H9 (cell line): ENCODE measurements at regions not wholly inside any gene's neighbourhood (a gene's known extent, or its start where the extent isn't known, plus 50 kb on each side); places are given as distances from the start of the nearest gene placed in this dataset.

Experiments
- DNase-seq: peaks from one replicate; pipeline ENCODE4 v3.0.0-alpha.2; 2017
- H2AFZ ChIP-seq: one replicate; pipeline ENCODE4 v1.6.1; 2013; ENCODE audit warnings: mild to moderate bottlenecking, low read length, control low read depth, moderate library complexity
- H2AK5ac ChIP-seq: 2 replicates; pipeline ENCODE4 v1.6.1; 2013; ENCODE audit warnings: low read length, control low read depth, mixed read lengths; ENCODE audit not compliant: insufficient read length
- H2BK120ac ChIP-seq: one replicate; pipeline ENCODE4 v1.6.1; 2013; ENCODE audit warnings: low read depth, mild to moderate bottlenecking, low read length, control low read depth, inconsistent platforms; ENCODE audit not compliant: poor library complexity, severe bottlenecking
- H2BK12ac ChIP-seq: 2 replicates; pipeline ENCODE4 v1.6.1; 2013; ENCODE audit warnings: low read length, control low read depth, mixed read lengths, low read depth; ENCODE audit not compliant: insufficient read length
- H2BK15ac ChIP-seq: 2 replicates; pipeline ENCODE4 v1.6.1; 2013; ENCODE audit warnings: low read depth, low read length, control low read depth
- H2BK20ac ChIP-seq: one replicate; pipeline ENCODE4 v1.6.1; 2013; ENCODE audit warnings: low read depth, mild to moderate bottlenecking, low read length, control low read depth, inconsistent platforms; ENCODE audit not compliant: poor library complexity, severe bottlenecking
- H2BK5ac ChIP-seq: 2 replicates; pipeline ENCODE4 v1.6.1; 2013; ENCODE audit warnings: low read length, control low read depth, mixed read lengths; ENCODE audit not compliant: insufficient read length
- H3K14ac ChIP-seq: 2 replicates; pipeline ENCODE4 v1.6.1; 2013; ENCODE audit warnings: low read length, control low read depth; ENCODE audit not compliant: insufficient read depth
- H3K18ac ChIP-seq: 2 replicates; pipeline ENCODE4 v1.6.1; 2013; ENCODE audit warnings: low read depth, mild to moderate bottlenecking, mixed read lengths, low read length, control low read depth; ENCODE audit not compliant: insufficient read length
- H3K23ac ChIP-seq: 2 replicates; pipeline ENCODE4 v1.6.1; 2013; ENCODE audit warnings: low read length, control low read depth, mixed read lengths, low read depth; ENCODE audit not compliant: insufficient read length
- H3K23me2 ChIP-seq: 2 replicates; pipeline ENCODE4 v1.6.1; 2013; ENCODE audit warnings: low read depth, mild to moderate bottlenecking, mixed read lengths, low read length, control low read depth; ENCODE audit not compliant: insufficient read length, poor library complexity, severe bottlenecking
- H3K27ac ChIP-seq: 2 replicates; pipeline ENCODE4 v1.5.1; 2013; ENCODE audit warnings: low read length, control low read depth, mixed read lengths, low read depth; ENCODE audit not compliant: insufficient read length
- H3K27me3 ChIP-seq: 2 replicates; pipeline ENCODE4 v1.6.1; 2013; ENCODE audit warnings: low read length, control low read depth, inconsistent platforms; ENCODE audit not compliant: insufficient read depth
- H3K4ac ChIP-seq: 2 replicates; pipeline ENCODE4 v1.6.1; 2013; ENCODE audit warnings: low read depth, mild to moderate bottlenecking, control low read depth, inconsistent platforms, low read length, moderate library complexity
- H3K4me1 ChIP-seq: 2 replicates; pipeline ENCODE4 v1.6.1; 2013; ENCODE audit warnings: low read length, control low read depth, inconsistent platforms; ENCODE audit not compliant: insufficient read depth
- H3K4me2 ChIP-seq: 2 replicates; pipeline ENCODE4 v1.6.1; 2013; ENCODE audit warnings: low read length, control low read depth, mixed read lengths; ENCODE audit not compliant: insufficient read length, insufficient read depth
- H3K56ac ChIP-seq: 2 replicates; pipeline ENCODE4 v1.6.1; 2013; ENCODE audit warnings: low read depth, mild to moderate bottlenecking, mixed read lengths, low read length, control low read depth; ENCODE audit not compliant: insufficient read length
- H3K79me1 ChIP-seq: 2 replicates; pipeline ENCODE4 v1.6.1; 2013; ENCODE audit warnings: low read depth, mild to moderate bottlenecking, moderate library complexity, low read length, control low read depth, inconsistent platforms; ENCODE audit not compliant: insufficient read depth, poor library complexity, severe bottlenecking
- H3K79me2 ChIP-seq: 2 replicates; pipeline ENCODE4 v1.6.1; 2013; ENCODE audit warnings: low read length, control low read depth, inconsistent platforms; ENCODE audit not compliant: insufficient read depth
- H3K9ac ChIP-seq: 2 replicates; pipeline ENCODE4 v1.6.1; 2013; ENCODE audit warnings: low read length, control low read depth, mixed read lengths; ENCODE audit not compliant: insufficient read length; ENCODE audit errors: extremely low read depth
- H3K9me3 ChIP-seq: one replicate; pipeline ENCODE4 v1.6.1; 2013; ENCODE audit warnings: low read depth, low read length, inconsistent platforms; ENCODE audit not compliant: control insufficient read depth
- H3T11ph ChIP-seq: one replicate; pipeline ENCODE4 v1.6.1; 2013; ENCODE audit warnings: mild to moderate bottlenecking, low read length, control low read depth, inconsistent platforms
- H4K20me1 ChIP-seq: one replicate; pipeline ENCODE4 v1.6.1; 2013; ENCODE audit not compliant: control insufficient read depth, insufficient read length, insufficient read depth
- H4K5ac ChIP-seq: 2 replicates; pipeline ENCODE4 v1.6.1; 2013; ENCODE audit warnings: low read depth, mild to moderate bottlenecking, mixed read lengths, low read length, control low read depth; ENCODE audit not compliant: insufficient read length
- H4K8ac ChIP-seq: replicated peaks from 2 replicates; pipeline ENCODE4 v1.6.1; 2013; ENCODE audit warnings: low read length, control low read depth, mixed read lengths, low read depth; ENCODE audit not compliant: insufficient read length
- H4K91ac ChIP-seq: 2 replicates; pipeline ENCODE4 v1.6.1; 2013; ENCODE audit warnings: low read depth, mild to moderate bottlenecking, moderate library complexity, mixed read lengths, low read length, control low read depth; ENCODE audit not compliant: insufficient read length
- H3K27ac Mint-ChIP-seq, 3 experiments: 2 replicates in 2 of 3; 3 replicates in 1 of 3; pipeline ENCODE4 v1.8.0; 2020 to 2021; ENCODE audit warnings: mixed read lengths in 3 of 3, mild to moderate bottlenecking in 1 of 3, moderate library complexity in 1 of 3
- H3K27me3 Mint-ChIP-seq: 2 replicates; pipeline ENCODE4 v1.8.0; 2021; ENCODE audit warnings: low read depth, mild to moderate bottlenecking, moderate library complexity, mixed read lengths
- H3K36me3 Mint-ChIP-seq, 3 experiments: 2 replicates in 2 of 3; 3 replicates in 1 of 3; pipeline ENCODE4 v1.8.0; 2020 to 2021; ENCODE audit warnings: low read depth in 3 of 3, mixed read lengths in 3 of 3; ENCODE audit not compliant: insufficient read depth in 1 of 3
- H3K4me1 Mint-ChIP-seq, 2 experiments: 2 replicates each; pipeline ENCODE4 v1.8.0; 2020; ENCODE audit warnings: mixed read lengths in 2 of 2
- H3K4me3 Mint-ChIP-seq, 2 experiments: 2 replicates in 1 of 2; 3 replicates in 1 of 2; pipeline ENCODE4 v1.8.0; 2020 to 2021; ENCODE audit warnings: mild to moderate bottlenecking in 2 of 2, mixed read lengths in 2 of 2, moderate library complexity in 1 of 2
- H3K9me3 Mint-ChIP-seq, 2 experiments: 2 replicates in 1 of 2; 3 replicates in 1 of 2; pipeline ENCODE4 v1.8.0; 2020; ENCODE audit warnings: mild to moderate bottlenecking in 2 of 2, mixed read lengths in 2 of 2, moderate library complexity in 1 of 2
- WGBS: extraction: QIAGEN DNeasy Blood & Tissue Kit; methylation state at CpG from one replicate; pipeline ENCODE4 v1.1.7; 2013; ENCODE audit warnings: missing lambda C conversion rate, low lambda C conversion rate, mixed read lengths; ENCODE audit not compliant: insufficient read length; ENCODE audit errors: extremely low coverage; 5-methylcytosine and 5-hydroxymethylcytosine counted together
- TF ChIP-seq, protein P1 (sequence below): fragments of 200-600 bp; sonication (generic); conservative IDR thresholded peaks from 3 replicates; pipeline ENCODE4 v1.8.0; 2021; ENCODE audit warnings: antibody characterized with exemption, mild to moderate bottlenecking

- peaks cover 7% of the 10 kb centered on the region for H3K27me3 Mint-ChIP-seq
Observed at GRCh38 chr6:167399051-167399387, 74.1 kb downstream of the TTLL2 start.

More at GRCh38 chr6:167399051-167399387, 74.1 kb downstream of the TTLL2 start:
- Histone ChIP-seq H3K27me3 (no peaks in the 10 kb centered on the region), H2BK15ac (no peak overlapping the region), H2BK5ac (no peak overlapping the region), H3K23ac (no peak overlapping the region), H3K4me2 (no peak overlapping the region), H3K9ac (no peak overlapping the region), H3K27ac (no peak overlapping the region), H4K8ac (no peak overlapping the region), H3K4ac (no peak overlapping the region), H2BK20ac (no peak overlapping the region), H3K23me2 (no peaks in the 10 kb centered on the region), H2BK12ac (no peak overlapping the region), H3K14ac (no peak overlapping the region), H2BK120ac (no peak overlapping the region), H3K4me1 (no peaks in the 10 kb centered on the region), H4K20me1 (no peaks in the 10 kb centered on the region), H3K18ac (no peak overlapping the region), H3K79me1 (no peaks in the 10 kb centered on the region), H4K91ac (no peak overlapping the region), H3K79me2 (no peaks in the 10 kb centered on the region), H2AFZ (no peak overlapping the region), H4K5ac (no peak overlapping the region), H2AK5ac (no peak overlapping the region), H3T11ph (no peak overlapping the region), H3K9me3 (no peaks in the 10 kb centered on the region), H3K56ac (no peak overlapping the region)
- no CpG with 5 or more reads among the region's 6 CpGs for WGBS
- no peaks in the 10 kb centered on the region; a peak in 1 of 5 replicates for H3K9me3 Mint-ChIP-seq
- no peak overlapping the region for H3K4me3 Mint-ChIP-seq
- no peak overlapping the region for H3K27ac Mint-ChIP-seq
- DNase-seq: no peak
- H3K36me3 Mint-ChIP-seq: no peaks in the 10 kb centered on the region
- peaks cover 14 to 17% of the 10 kb centered on the region in 2 experiments for H3K4me1 Mint-ChIP-seq
- TF ChIP-seq, protein P1, sequence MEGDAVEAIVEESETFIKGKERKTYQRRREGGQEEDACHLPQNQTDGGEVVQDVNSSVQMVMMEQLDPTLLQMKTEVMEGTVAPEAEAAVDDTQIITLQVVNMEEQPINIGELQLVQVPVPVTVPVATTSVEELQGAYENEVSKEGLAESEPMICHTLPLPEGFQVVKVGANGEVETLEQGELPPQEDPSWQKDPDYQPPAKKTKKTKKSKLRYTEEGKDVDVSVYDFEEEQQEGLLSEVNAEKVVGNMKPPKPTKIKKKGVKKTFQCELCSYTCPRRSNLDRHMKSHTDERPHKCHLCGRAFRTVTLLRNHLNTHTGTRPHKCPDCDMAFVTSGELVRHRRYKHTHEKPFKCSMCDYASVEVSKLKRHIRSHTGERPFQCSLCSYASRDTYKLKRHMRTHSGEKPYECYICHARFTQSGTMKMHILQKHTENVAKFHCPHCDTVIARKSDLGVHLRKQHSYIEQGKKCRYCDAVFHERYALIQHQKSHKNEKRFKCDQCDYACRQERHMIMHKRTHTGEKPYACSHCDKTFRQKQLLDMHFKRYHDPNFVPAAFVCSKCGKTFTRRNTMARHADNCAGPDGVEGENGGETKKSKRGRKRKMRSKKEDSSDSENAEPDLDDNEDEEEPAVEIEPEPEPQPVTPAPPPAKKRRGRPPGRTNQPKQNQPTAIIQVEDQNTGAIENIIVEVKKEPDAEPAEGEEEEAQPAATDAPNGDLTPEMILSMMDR: no peak
